GM12801 (cell line): ENCODE measurements at regions not wholly inside any gene's neighbourhood (a gene's known extent, or its start where the extent isn't known, plus 50 kb on each side); places are given as distances from the start of the nearest gene placed in this dataset.

Experiments
- CTCF ChIP-seq: IDR thresholded peaks from one replicate; pipeline ENCODE4 v1.5.1; 2011; ENCODE audit warnings: control low read depth; ENCODE audit not compliant: insufficient read length; ENCODE audit errors: extremely low read depth

- no peak for TF ChIP-seq CTCF
Observed at GRCh38 chr15:31585240-31585639, 258.6 kb downstream of the KLF13 start.

- no peak for TF ChIP-seq CTCF
Observed at GRCh38 chr15:31586841-31587240, 260.2 kb downstream of the KLF13 start.

- TF ChIP-seq CTCF, result no peak
Observed at GRCh38 chr15:31587583-31587982, 260.9 kb downstream of the KLF13 start.

GRCh38 chr15:31590609-31591008, 264.0 kb downstream of the KLF13 start:
- no peak for TF ChIP-seq CTCF

GRCh38 chr15:31591908-31592307, 265.3 kb downstream of the KLF13 start:
- TF ChIP-seq CTCF, result no peak

GRCh38 chr15:31597466-31597865, 270.8 kb downstream of the KLF13 start:
- TF ChIP-seq CTCF, result no peak

- TF ChIP-seq CTCF, result no peak
Observed at GRCh38 chr15:31598620-31599019, 272.0 kb downstream of the KLF13 start.

- no peak for TF ChIP-seq CTCF
Observed at GRCh38 chr15:31605467-31605931, 278.9 kb downstream of the KLF13 start.
